Fibroblast of skin of right biceps (primary cell): ENCODE measurements at regions not wholly inside any gene's neighbourhood (a gene's known extent, or its start where the extent isn't known, plus 50 kb on each side); places are given as distances from the start of the nearest gene placed in this dataset.

ENCODE experiments used
- DNase-seq: peaks from one replicate; pipeline ENCODE4 v3.0.0-alpha.2; 2013

GRCh38 chr2:7988440-7988839, 693.4 kb upstream of the ID2 start:
- DNase-seq, result no peak

DNA sequence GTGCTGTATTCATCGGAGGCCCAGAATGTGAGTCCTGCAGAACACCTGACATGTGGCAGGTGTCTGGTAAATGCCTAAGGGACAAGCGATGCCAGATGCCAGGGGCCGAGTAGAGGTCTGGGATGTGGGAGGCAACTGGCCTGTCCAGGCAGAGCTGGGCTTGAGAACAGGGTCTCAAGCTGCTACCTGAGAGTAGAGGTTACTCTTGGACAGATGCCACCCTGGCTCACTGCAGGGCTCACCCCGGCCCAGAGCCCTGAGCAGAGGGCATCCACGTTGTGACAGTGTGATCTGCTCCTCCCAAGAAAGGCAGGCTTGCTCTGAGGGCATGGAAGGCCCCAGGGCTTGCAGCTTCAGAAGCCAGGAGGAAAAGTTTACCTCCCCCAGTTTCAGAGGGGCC, 692.0 kb upstream of the ID2 start:
- no peak for DNase-seq

DNA sequence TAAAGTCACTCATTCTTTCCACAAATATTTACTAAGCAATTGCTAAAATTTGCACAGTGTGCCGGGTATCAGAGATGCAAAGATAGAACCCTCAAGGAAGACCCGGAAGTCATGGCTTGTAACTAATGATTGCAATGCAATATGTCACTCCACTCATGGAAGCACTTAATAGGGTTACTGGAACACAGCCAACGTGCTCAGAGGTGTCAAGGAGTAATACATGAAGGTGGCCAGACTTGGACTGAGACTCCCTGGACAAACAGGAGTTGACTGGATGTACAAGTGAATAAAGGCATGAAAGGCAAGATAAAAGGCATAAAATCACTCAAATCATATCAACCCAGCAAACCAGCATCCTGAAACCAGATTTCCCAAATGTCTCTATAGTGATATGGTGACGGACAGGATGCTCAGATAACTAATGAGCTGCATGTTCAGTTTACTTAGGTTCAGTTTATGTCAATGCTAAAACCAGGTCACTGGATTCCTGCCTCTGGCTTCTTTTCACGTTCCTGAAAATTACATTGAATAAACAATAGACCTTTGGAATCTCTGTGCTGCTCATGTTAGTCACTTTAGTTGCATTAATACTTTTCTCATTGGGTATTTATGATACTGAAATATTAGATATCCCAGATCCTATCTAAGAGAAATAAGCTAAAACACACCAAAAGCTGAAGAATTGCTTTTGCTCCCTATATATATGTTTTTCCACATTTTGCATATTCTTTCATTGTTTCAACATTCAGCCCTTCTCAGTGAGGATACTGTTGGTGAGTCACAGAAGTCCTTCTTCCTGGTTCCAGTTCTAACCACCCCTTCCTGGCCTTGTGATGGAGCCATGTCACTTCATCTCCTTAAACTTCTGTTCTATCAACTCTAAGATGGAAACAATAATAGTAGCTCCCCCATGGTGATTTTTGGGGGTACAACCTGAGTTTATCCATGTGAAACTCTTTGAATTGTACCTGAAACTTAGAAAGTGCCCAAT, 688.9 kb upstream of the ID2 start:
- DNase-seq, result peak; percentile 42

DNA sequence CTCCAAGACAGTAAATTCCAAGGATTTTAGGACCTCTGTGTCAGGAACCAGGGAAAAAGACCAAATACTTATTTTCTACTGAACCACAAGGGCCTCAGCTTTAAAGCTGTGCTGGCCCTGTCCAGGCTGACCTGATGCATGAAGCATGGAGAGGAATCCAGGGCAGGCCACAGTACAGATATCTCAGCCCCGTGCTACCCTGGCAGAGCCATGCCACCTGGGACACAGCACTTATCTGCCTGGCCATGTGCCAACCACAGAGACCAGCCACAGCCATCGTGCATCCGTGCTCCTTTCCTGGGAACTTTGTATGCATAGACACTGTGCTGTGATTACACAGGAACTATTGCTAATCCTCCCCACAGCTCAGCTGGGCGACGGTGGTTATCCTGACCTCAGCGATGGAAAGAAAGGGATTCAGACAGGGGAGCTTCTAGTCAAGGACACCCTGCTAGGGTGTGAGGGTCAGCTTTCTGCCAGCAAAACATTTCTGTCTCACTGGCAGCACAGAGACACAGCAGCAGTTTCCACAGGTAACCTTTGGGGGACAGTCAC, 687.4 kb upstream of the ID2 start:
- no peak for DNase-seq

DNA sequence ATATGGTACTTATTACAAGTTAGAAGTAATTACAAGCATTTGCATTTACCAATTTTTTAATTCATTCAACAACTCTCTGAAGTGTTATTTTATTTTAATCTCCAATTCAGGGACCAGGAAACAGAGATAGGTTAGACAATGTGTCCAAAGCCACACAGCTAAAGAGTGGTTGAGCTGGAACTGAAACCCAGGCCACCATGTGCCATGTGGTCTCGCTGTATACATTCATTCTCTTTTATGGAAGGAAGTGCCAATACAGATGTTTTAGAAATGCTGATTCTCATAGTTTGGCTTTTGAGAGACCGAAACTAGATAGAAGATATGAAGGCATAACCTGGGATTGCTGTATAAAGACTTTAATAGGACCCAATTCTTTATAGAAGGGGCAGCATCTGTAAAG, 684.6 kb upstream of the ID2 start:
- DNase-seq, result no peak

DNA sequence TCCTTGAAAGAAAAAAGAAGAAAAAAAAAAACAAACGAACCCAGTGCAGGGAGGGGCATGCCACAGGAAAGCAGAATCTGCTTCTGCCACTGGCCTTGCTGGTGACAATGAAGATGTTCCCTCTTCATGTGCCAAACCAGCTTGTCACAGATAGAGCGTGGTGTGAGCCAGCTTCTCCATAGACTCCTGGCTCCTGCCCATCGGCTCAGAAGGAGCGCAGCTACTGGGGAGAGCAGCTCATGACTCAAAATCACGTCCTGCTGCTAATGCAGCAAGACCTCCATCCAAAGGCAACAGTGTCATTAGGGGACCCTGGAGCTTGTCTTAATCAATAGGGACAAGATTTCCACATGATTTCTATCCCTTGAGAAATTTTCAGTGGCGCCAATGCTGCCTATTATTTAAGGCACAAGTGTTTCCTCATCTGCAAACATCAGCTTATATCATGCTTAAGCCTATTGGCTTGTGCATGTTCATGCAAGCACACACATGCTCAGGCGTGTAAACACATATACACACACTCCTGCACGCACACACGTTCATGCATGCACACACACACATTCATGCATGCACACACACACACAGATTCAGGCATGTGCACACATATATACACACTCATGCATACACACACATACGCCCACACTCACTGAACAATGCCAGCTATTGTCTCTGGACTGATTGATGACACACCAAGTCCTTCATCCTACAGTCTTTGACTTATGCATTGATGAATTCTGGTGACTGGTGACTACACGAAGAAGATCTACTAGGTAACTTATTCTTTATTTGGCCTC, 682.0 kb upstream of the ID2 start:
- no peak for DNase-seq

- DNase-seq, result no peak
These were observed 681.0 kb upstream of the ID2 start for GRCh38 chr2:8000870-8001269.

- peak; percentile 74 for DNase-seq
These were observed 679.0 kb upstream of the ID2 start for GRCh38 chr2:8002765-8003393.

DNA sequence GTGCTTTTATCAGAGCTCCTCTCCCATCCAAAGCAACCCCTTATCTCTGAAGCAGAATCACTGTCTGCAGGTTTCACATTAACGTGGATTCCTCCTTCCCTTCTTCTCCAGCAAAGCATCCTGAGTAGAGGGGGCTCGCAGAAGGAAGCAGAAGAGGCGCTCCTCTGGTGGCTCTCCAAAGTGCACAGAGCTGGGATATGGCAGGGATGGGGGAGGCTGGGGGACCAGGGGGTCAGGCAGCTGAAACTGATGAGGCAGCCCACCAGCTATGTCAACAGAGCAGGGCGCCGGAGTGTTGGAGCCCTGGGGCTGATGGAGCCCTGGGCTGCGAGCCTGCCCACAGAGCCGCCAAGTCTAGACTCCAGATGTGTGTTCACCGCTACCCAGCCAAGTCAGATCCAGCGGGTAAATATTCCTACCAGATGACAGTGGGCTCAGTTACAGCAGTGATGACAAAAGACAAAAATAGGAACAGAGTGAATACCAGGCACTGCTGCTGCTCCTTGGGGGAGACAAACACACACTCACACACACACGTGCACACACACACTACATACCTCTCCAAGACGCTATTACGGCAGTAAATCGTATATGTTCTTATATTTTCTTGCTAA, 678.3 kb upstream of the ID2 start:
- DNase-seq, result peak; percentile 97

DNA sequence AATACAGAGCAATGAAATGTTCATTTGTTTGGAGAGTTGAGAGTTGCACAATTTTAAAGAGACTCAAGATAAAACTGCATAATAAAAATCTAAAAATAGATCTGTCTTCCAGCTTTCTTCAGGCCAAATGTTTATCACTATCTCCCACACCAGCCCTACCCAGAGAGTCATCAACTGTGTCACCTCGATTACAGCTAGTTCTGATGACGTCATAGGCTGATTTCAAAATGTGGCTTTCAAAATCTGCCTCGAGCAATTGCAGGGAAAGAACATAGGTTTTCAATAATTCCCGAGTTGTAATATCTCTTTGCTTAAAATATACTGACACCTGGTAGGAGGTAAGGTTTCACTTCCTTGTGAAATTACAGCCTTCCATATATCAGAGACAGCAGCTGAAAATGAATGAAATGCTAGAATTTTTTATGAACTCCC, 677.6 kb upstream of the ID2 start:
- peak; percentile 93 for DNase-seq

DNA sequence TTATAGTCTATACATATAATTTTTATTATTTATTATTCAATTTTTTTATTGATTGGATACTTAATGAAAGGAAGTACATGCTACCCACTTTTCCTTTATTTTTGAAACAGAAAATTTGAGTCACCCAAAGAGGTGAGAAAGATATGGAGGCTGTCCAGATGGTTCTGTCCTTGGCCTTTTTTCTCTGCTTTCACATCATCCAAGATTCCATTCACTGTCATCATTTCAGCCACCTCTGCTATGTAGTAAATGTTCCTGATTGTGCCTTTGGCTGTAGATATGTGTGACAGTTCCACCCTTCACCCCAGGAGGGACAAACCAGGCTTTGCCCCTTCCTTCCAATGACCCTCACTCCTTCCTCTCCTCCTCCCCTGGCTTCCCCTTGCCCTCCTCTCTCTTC, 675.7 kb upstream of the ID2 start:
- no peak for DNase-seq

- peak; percentile 46 for DNase-seq
These were observed 675.2 kb upstream of the ID2 start for GRCh38 chr2:8006626-8007025.

- DNase-seq, result peak; percentile 65
These were observed 672.8 kb upstream of the ID2 start for GRCh38 chr2:8009010-8009597.

- no peak for DNase-seq
These were observed 665.8 kb upstream of the ID2 start for GRCh38 chr2:8015848-8016600.

DNA sequence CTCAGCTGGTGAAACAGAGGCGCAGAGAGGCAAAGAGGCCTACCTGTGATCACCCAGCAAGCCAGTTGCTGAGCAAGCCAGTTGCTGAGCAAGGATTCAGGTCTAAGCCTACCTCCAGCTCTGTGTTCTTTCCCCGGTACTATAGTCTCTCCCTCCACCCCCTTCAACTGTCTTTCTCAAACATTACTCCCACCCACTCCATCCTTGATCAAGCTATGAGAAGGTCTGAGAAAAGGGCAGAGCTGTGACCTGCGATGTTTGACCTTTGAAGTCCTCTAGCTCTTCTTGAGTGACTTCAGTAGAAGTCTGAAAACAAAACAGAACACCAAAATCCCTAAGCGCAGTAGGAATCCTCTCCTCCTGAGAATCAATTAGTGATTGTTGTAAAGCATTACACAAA, 665.2 kb upstream of the ID2 start:
- DNase-seq, result no peak

DNA sequence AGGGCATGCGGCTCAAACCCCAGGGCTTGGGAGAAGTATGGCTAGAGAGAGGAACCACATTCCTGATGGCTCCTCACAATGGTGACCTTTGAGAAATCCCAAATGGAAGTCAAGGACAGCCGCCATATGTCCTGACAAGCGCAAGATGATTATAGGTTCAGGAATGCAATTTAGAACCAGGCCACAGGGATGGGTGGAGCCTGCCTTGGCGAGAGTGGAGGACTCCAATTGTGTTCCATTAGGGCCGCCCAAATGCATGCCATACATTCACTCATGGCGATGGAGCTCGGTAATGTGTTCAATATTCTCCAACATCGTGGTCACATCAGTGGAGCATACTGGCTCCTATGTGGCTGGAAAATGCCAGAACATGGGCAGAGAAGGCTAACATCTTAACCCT, 662.9 kb upstream of the ID2 start:
- DNase-seq, result peak; percentile 44

DNA sequence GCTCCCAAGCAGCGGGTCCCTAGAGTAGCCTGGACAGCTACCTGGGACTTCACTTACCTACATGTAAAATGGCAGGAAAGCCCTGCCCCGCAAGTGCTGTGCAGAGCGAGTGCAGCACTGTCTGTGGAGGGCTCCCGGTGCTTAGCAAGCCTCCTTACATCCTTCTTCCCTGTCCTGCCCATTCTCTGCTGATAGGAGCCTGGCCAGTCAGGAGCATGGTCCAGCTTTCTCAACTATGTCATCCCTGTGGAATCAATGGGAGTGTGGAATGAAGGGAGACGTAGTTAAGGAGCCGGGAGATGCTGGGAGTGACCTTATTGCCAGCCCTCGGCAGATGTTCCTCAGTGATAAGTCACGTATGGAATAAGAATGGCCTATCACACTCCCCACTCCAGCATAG, 661.9 kb upstream of the ID2 start:
- DNase-seq, result no peak

GRCh38 chr2:8021921-8022320, 659.9 kb upstream of the ID2 start:
- DNase-seq, result peak; percentile 76

- no peak for DNase-seq
These were observed 658.8 kb upstream of the ID2 start for GRCh38 chr2:8022908-8023640.

DNA sequence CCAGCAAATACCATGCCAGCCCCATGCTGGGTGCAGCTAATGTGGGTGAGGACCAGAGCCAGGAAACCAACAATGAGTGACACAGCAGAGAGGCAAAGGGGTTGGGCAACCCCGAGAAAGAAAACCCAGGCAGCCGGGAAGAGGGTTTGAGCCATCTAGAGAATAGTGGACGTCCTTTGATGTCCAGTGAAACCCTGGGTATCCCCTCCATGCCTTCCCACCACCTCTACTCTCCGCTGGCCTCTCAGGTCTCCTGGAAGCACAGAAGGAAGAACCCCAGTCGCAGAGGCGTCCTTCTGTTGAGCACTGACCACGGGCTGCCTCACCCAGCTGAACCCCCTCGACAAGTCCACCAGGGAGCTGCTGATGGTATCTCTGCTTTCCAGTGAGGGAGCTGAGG, 657.4 kb upstream of the ID2 start:
- DNase-seq, result no peak

- no peak for DNase-seq
These were observed 655.5 kb upstream of the ID2 start for GRCh38 chr2:8026381-8026780.
